PC-3 (cell line): ENCODE measurements at regions not wholly inside any gene's neighbourhood (a gene's known extent, or its start where the extent isn't known, plus 50 kb on each side); places are given as distances from the start of the nearest gene placed in this dataset.

Source experiments
- ATAC-seq: fragments of 200-7000 bp; cut with Tn5 transposase; 2 replicates; pipeline ENCODE4 v1.9.1; 2020; ENCODE audit warnings: mild to moderate bottlenecking, moderate library complexity
- BruUV-seq: library from RNA; stranded (reverse); fragments of 400-500 nt; replicated peaks from 2 replicates; lab custom pipeline; 2021; lab: Mats Ljungman, UMichigan
- CTCF ChIA-PET: fragments of 300-600 bp; sonication (Branson Sonifier 250); formaldehyde crosslinking; loops from one replicate; lab custom pipeline; 2022; ENCODE audit warnings: antibody characterized with exemption; lab: Charles Lee
- POLR2A ChIA-PET: fragments of 300-600 bp; sonication (Branson Sonifier 250); formaldehyde crosslinking; loops from one replicate; lab custom pipeline; 2022; ENCODE audit warnings: antibody characterized with exemption; ENCODE audit not compliant: unreplicated experiment; lab: Charles Lee
- DNase-seq: peaks from one replicate; pipeline ENCODE4 v3.0.0-alpha.2; 2015
- H2AFZ ChIP-seq: fragments of 300-600 bp; sonication (generic); 2 replicates; pipeline ENCODE4 v1.6.0; 2016; ENCODE audit warnings: antibody characterized with exemption, low read length
- H3F3A ChIP-seq: fragments of 300-600 bp; sonication (generic); one replicate; pipeline ENCODE4 v1.6.0; 2017; ENCODE audit warnings: antibody characterized with exemption, low read length, control low read depth, mild to moderate bottlenecking; ENCODE audit not compliant: unreplicated experiment
- H3K27ac ChIP-seq: fragments of 300-600 bp; sonication (generic); 2 replicates; pipeline ENCODE4 v1.5.1; 2016; ENCODE audit warnings: mild to moderate bottlenecking, low read length
- H3K27me3 ChIP-seq: fragments of 300-600 bp; sonication (generic); 2 replicates; pipeline ENCODE4 v1.6.1; 2016; ENCODE audit warnings: low read length, mixed read lengths
- H3K36me3 ChIP-seq: fragments of 300-600 bp; sonication (generic); 2 replicates; pipeline ENCODE4 v1.6.1; 2016; ENCODE audit warnings: low read depth, mixed run types, low read length, mixed read lengths
- H3K4me1 ChIP-seq: fragments of 300-600 bp; sonication (generic); 2 replicates; pipeline ENCODE4 v1.5.1; 2016; ENCODE audit warnings: low read length; ENCODE audit not compliant: insufficient read depth
- H3K4me2 ChIP-seq: fragments of 300-600 bp; sonication (generic); 2 replicates; pipeline ENCODE4 v1.6.0; 2016; ENCODE audit warnings: low read length
- H3K4me3 ChIP-seq: fragments of 300-600 bp; sonication (generic); 2 replicates; pipeline ENCODE4 v1.5.1; 2016; ENCODE audit warnings: mild to moderate bottlenecking, low read length, mixed read lengths
- H3K79me2 ChIP-seq: fragments of 300-600 bp; sonication (generic); 2 replicates; pipeline ENCODE4 v1.6.1; 2017; ENCODE audit warnings: low read length, mixed read lengths
- H3K9ac ChIP-seq: fragments of 300-600 bp; sonication (generic); 2 replicates; pipeline ENCODE4 v1.6.0; 2016; ENCODE audit warnings: mild to moderate bottlenecking, low read length
- H3K9me2 ChIP-seq: fragments of 300-600 bp; sonication (generic); replicated peaks from 2 replicates; pipeline ENCODE4 v1.6.1; 2016; ENCODE audit warnings: mixed run types, low read length, mixed read lengths
- H3K9me3 ChIP-seq: fragments of 300-600 bp; sonication (generic); 2 replicates; pipeline ENCODE4 v1.6.1; 2016; ENCODE audit warnings: low read length, mixed read lengths
- H4K20me1 ChIP-seq: fragments of 300-600 bp; sonication (generic); 2 replicates; pipeline ENCODE4 v1.6.1; 2016; ENCODE audit warnings: low read length, mixed read lengths
- EZH2 ChIP-seq: fragments of 300-600 bp; sonication (generic); IDR thresholded peaks from one replicate; pipeline ENCODE4 v1.6.1; 2017; ENCODE audit warnings: antibody characterized with exemption, mild to moderate bottlenecking, low read length; ENCODE audit not compliant: unreplicated experiment
- EZH2phosphoT487 ChIP-seq: fragments of 300-600 bp; sonication (generic); IDR thresholded peaks from 2 replicates; pipeline ENCODE4 v1.6.1; 2018; ENCODE audit warnings: mild to moderate bottlenecking, antibody characterized with exemption, low read length, borderline replicate concordance
- intact Hi-C: fragments of 100-400 bp; cut with micrococcal nuclease; formaldehyde crosslinking; loops from 2 replicates; pipeline ENCODE4 v1.9.0; 2023
- TF ChIP-seq, protein P1 (sequence below): fragments of 300-600 bp; sonication (generic); conservative IDR thresholded peaks from 2 replicates; pipeline ENCODE4 v1.5.1; 2017; ENCODE audit warnings: antibody characterized with exemption, low read depth, mild to moderate bottlenecking, low read length

DNA sequence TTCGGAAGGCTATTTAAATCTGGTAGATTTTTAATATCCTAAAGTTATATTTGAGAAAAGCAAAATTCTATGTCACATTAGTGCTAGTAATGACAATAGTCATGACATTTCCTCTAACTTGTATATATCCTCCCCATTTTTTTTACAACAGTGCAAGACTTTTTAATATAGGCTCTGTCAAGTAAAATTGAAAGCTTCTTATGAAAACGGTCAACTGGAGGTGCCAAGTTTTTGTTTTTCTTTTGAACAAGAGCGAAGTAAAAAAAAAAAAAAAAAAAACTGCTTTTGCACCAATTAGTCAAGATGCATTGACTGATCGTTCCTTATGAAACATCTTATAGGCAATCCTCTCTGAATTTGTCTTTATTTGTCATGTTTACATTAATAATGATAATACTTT, 389.3 kb downstream of the STK39 start:
- CTCF ChIA-PET, result no interaction called here
- Histone ChIP-seq H3K79me2 (no peaks in the 10 kb centered on the region), H3K9me2 (no peaks in the 10 kb centered on the region), H3K36me3 (no peaks in the 10 kb centered on the region), H3K4me2 (no peak overlapping the region), H4K20me1 (no peaks in the 10 kb centered on the region), H3F3A (no peaks in the 10 kb centered on the region), H3K27me3 (no peaks in the 10 kb centered on the region; the same call in 1 of the 2 replicates), H3K4me3 (no peak overlapping the region), H3K27ac (no peak overlapping the region), H2AFZ (no peak overlapping the region), H3K9ac (no peak overlapping the region), H3K9me3 (no peaks in the 10 kb centered on the region), H3K4me1 (peaks cover 9% of the 10 kb centered on the region; the same call in 1 of the 2 replicates)
- no peak for DNase-seq
- no TSS peak for BruUV-seq
- intact Hi-C loops, result no loop called here
- POLR2A ChIA-PET, result no interaction called here
- no peak for ATAC-seq
- TF ChIP-seq EZH2phosphoT487, result no peak
- TF ChIP-seq, protein P1, sequence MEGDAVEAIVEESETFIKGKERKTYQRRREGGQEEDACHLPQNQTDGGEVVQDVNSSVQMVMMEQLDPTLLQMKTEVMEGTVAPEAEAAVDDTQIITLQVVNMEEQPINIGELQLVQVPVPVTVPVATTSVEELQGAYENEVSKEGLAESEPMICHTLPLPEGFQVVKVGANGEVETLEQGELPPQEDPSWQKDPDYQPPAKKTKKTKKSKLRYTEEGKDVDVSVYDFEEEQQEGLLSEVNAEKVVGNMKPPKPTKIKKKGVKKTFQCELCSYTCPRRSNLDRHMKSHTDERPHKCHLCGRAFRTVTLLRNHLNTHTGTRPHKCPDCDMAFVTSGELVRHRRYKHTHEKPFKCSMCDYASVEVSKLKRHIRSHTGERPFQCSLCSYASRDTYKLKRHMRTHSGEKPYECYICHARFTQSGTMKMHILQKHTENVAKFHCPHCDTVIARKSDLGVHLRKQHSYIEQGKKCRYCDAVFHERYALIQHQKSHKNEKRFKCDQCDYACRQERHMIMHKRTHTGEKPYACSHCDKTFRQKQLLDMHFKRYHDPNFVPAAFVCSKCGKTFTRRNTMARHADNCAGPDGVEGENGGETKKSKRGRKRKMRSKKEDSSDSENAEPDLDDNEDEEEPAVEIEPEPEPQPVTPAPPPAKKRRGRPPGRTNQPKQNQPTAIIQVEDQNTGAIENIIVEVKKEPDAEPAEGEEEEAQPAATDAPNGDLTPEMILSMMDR, result no peak

DNA sequence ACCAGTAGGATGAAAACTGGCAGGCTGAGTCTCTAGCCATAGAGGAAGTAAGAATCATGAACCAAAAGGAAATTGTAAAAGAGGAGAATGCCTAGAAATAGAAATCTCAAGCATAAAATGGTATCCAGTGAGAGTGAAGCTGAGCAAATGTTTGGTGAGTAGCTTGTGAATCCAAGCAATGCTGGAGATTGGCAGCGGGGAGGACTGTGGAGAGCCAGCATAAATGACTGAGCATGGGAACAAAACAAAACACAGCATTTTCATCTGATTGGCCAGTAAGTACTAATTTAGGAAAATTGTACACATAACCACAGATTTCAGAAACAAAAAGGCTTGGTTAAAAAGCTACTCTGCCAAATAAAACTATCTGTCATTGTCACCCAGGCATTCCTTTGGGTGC, 390.0 kb downstream of the STK39 start:
- CTCF ChIA-PET, result no interaction called here
- TF ChIP-seq EZH2phosphoT487 (no peak), EZH2 (no peak)
- TF ChIP-seq, protein P1, result no peak

DNA sequence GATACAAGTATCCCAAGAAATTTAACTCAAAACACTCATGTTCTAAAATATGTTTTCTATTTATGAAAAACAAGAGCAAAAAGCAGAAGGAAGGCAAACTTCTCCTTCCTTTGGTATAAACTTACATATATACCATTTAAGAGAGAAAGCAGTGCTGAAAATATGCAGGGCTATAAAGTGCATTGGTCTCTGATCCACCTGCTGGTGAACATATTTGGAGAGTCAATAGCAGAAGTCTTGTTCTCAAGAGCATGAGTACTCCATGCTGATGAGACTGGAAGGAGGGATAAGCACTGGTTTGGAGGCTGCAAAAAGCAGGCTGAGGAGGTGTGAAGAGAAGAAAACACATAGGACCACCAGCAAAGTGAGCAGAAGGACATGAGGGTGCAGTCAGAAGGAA, 391.2 kb downstream of the STK39 start:
- intact Hi-C loops, result no loop called here
- BruUV-seq, result no TSS peak
- Histone ChIP-seq H3K9me2 (no peaks in the 10 kb centered on the region), H3K79me2 (no peaks in the 10 kb centered on the region), H3K4me1 (no peaks in the 10 kb centered on the region), H3F3A (no peaks in the 10 kb centered on the region), H2AFZ (no peak overlapping the region), H3K9me3 (no peaks in the 10 kb centered on the region), H3K27me3 (no peaks in the 10 kb centered on the region; the same call in 1 of the 2 replicates), H3K4me2 (no peak overlapping the region), H3K36me3 (no peaks in the 10 kb centered on the region), H3K9ac (no peak overlapping the region), H4K20me1 (no peaks in the 10 kb centered on the region), H3K4me3 (no peak overlapping the region), H3K27ac (no peak overlapping the region)
- no peak for TF ChIP-seq EZH2
- DNase-seq (no peak), ATAC-seq (no peak)
- CTCF ChIA-PET, result interaction anchor here (0.5 kb wide), 1 partner anchor 385 kb away, joined by 3 read pairs; no protein-coding TSS in a partner anchor
- POLR2A ChIA-PET, result interaction anchor here (0.7 kb wide), 1 partner anchor 260 kb away, joined by 3 read pairs; no protein-coding TSS in a partner anchor

More for the DNA sequence above, 390.0 kb downstream of the STK39 start:
- POLR2A ChIA-PET, result no interaction called here
- Histone ChIP-seq H4K20me1 (no peaks in the 10 kb centered on the region), H3K4me3 (no peak overlapping the region), H3K4me1 (peaks cover 2% of the 10 kb centered on the region; the same call in 1 of the 2 replicates), H2AFZ (no peak overlapping the region), H3K79me2 (no peaks in the 10 kb centered on the region), H3K9me3 (no peaks in the 10 kb centered on the region), H3K9me2 (no peaks in the 10 kb centered on the region), H3K27ac (no peak overlapping the region), H3F3A (no peaks in the 10 kb centered on the region), H3K9ac (no peak overlapping the region), H3K36me3 (no peaks in the 10 kb centered on the region), H3K4me2 (no peak overlapping the region), H3K27me3 (no peaks in the 10 kb centered on the region; the same call in 1 of the 2 replicates)
- no TSS peak for BruUV-seq
- intact Hi-C loops, result no loop called here
- ATAC-seq (no peak), DNase-seq (no peak)
